Type B pancreatic cell (in vitro differentiated cells): ENCODE measurements at regions not wholly inside any gene's neighbourhood (a gene's known extent, or its start where the extent isn't known, plus 50 kb on each side); places are given as distances from the start of the nearest gene placed in this dataset.
"Not testable (repeated sequence)": the region's sequence is repeated elsewhere in the genome, so short reads cannot be mapped to it uniquely, and the experiment has no call there.

Experiments used
- DNase-seq: peaks from one replicate; pipeline ENCODE4 v3.0.0; 2021; ENCODE audit warnings: mixed read lengths; ENCODE audit not compliant: unreplicated experiment; ENCODE audit errors: extremely low spot score
- H3K27ac Mint-ChIP-seq: 2 replicates; pipeline ENCODE4 v1.8.0; 2021; ENCODE audit warnings: mild to moderate bottlenecking, mixed read lengths
- H3K27me3 Mint-ChIP-seq: 2 replicates; pipeline ENCODE4 v1.8.0; 2021; ENCODE audit warnings: mixed read lengths
- H3K36me3 Mint-ChIP-seq: 2 replicates; pipeline ENCODE4 v1.8.0; 2021; ENCODE audit warnings: mixed read lengths
- H3K4me1 Mint-ChIP-seq: one replicate; pipeline ENCODE4 v1.8.0; 2021; ENCODE audit warnings: mixed read lengths; ENCODE audit not compliant: unreplicated experiment
- H3K4me3 Mint-ChIP-seq: 2 replicates; pipeline ENCODE4 v1.8.0; 2021; ENCODE audit warnings: mild to moderate bottlenecking, mixed read lengths
- H3K9me3 Mint-ChIP-seq: 2 replicates; pipeline ENCODE4 v1.8.0; 2021; ENCODE audit warnings: mixed read lengths
- CTCF ChIP-seq: fragments of 200-600 bp; sonication (generic); conservative IDR thresholded peaks from 2 replicates; pipeline ENCODE4 v1.5.0; 2021; ENCODE audit warnings: antibody characterized with exemption, mild to moderate bottlenecking

- Mint-ChIP-seq H3K27ac (peak overlapping the region; percentile 2), H3K9me3 (no peaks in the 10 kb centered on the region), H3K4me1 (no peaks in the 10 kb centered on the region), H3K36me3 (no peaks in the 10 kb centered on the region), H3K27me3 (no peaks in the 10 kb centered on the region), H3K4me3 (no peak overlapping the region)
- no peak for TF ChIP-seq CTCF
- no peak for DNase-seq
Measured at GRCh38 chr7:106444068-106444655, 159.4 kb upstream of the NAMPT start.

- peak overlapping the region; percentile 52 for H3K27ac Mint-ChIP-seq
- H3K4me3 Mint-ChIP-seq: no peak overlapping the region
- no peaks in the 10 kb centered on the region for H3K36me3 Mint-ChIP-seq
- H3K4me1 Mint-ChIP-seq: no peaks in the 10 kb centered on the region
- H3K27me3 Mint-ChIP-seq: no peaks in the 10 kb centered on the region
- TF ChIP-seq CTCF: no peak
- no peak for DNase-seq
- no peaks in the 10 kb centered on the region for H3K9me3 Mint-ChIP-seq
Measured at GRCh38 chr7:106443156-106443555, 158.4 kb upstream of the NAMPT start.

- no peaks in the 10 kb centered on the region for H3K9me3 Mint-ChIP-seq
- H3K27ac Mint-ChIP-seq: no peak overlapping the region
- no peak for DNase-seq
- TF ChIP-seq CTCF: no peak
- H3K4me1 Mint-ChIP-seq: no peaks in the 10 kb centered on the region
- H3K36me3 Mint-ChIP-seq: no peaks in the 10 kb centered on the region
- no peaks in the 10 kb centered on the region for H3K27me3 Mint-ChIP-seq
- H3K4me3 Mint-ChIP-seq: no peak overlapping the region
Measured at GRCh38 chr7:106442476-106442875, 157.7 kb upstream of the NAMPT start.

GRCh38 chr7:106441343-106441742 is 156.6 kb upstream of the NAMPT start:
- H3K4me3 Mint-ChIP-seq, H3K9me3 Mint-ChIP-seq, DNase-seq, H3K4me1 Mint-ChIP-seq, H3K36me3 Mint-ChIP-seq, H3K27ac Mint-ChIP-seq, H3K27me3 Mint-ChIP-seq: not testable (repeated sequence)

- DNase-seq, H3K9me3 Mint-ChIP-seq, H3K4me3 Mint-ChIP-seq, H3K36me3 Mint-ChIP-seq, H3K4me1 Mint-ChIP-seq, H3K27ac Mint-ChIP-seq, H3K27me3 Mint-ChIP-seq: not testable (repeated sequence)
Measured at GRCh38 chr7:106436933-106437332, 152.2 kb upstream of the NAMPT start.

GRCh38 chr7:106433377-106433776 is 148.6 kb upstream of the NAMPT start:
- DNase-seq: no peak
- H3K27me3 Mint-ChIP-seq: peaks cover 1% of the 10 kb centered on the region
- H3K36me3 Mint-ChIP-seq: no peaks in the 10 kb centered on the region
- no peak overlapping the region for H3K27ac Mint-ChIP-seq
- no peak for TF ChIP-seq CTCF
- no peak overlapping the region for H3K4me3 Mint-ChIP-seq
- no peaks in the 10 kb centered on the region for H3K4me1 Mint-ChIP-seq
- no peaks in the 10 kb centered on the region for H3K9me3 Mint-ChIP-seq
